ENCODE measurements at regions not wholly inside any gene's neighbourhood (a gene's known extent, or its start where the extent isn't known, plus 50 kb on each side); places are given as distances from the start of the nearest gene placed in this dataset.

GRCh38 chr7:84583331-84583730 is 388.7 kb upstream of the SEMA3A start:
- TF ChIP-seq CTCF (IDR thresholded peaks at IDR 0.05): no peak
- no peak for TF ChIP-seq POLR2A (IDR thresholded peaks at IDR 0.05)
